Lung (tissue), 11 donors: ENCODE measurements at regions not wholly inside any gene's neighbourhood (a gene's known extent, or its start where the extent isn't known, plus 50 kb on each side); places are given as distances from the start of the nearest gene placed in this dataset.
A peak's percentile ranks its signal among the peaks of the same experiment; 100 is the strongest.

ENCODE experiments used
- ATAC-seq: fragments of 200-7000 bp; cut with Tn5 transposase; one replicate; pipeline ENCODE4 v1.9.1; 2020; ENCODE audit warnings: moderate number of reproducible peaks; ENCODE audit not compliant: insufficient read depth, low FRiP score
- DNase-seq, 3 donors: peaks; one replicate each; pipeline ENCODE4 v3.0.0-alpha.2; 2013 to 2017
- H3K27ac ChIP-seq, 2 donors: one replicate each; pipeline ENCODE4 v1.5.1; 2013; ENCODE audit warnings: mild to moderate bottlenecking in 2 of 2, moderate library complexity in 2 of 2, control low read depth in 1 of 2, inconsistent platforms in 1 of 2, low read depth in 1 of 2, low read length in 1 of 2
- H3K27me3 ChIP-seq, 3 donors: one replicate each; pipeline ENCODE4 v1.5.1; 2013; ENCODE audit warnings: low read length in 2 of 3; ENCODE audit not compliant: control insufficient read depth in 3 of 3, insufficient read depth in 3 of 3
- H3K36me3 ChIP-seq, 4 donors: one replicate each; pipeline ENCODE4 v1.5.1; 2013; ENCODE audit warnings: low read length in 4 of 4, mild to moderate bottlenecking in 1 of 4, moderate library complexity in 1 of 4; ENCODE audit not compliant: control insufficient read depth in 4 of 4, insufficient read depth in 4 of 4
- H3K4me1 ChIP-seq, 5 donors: one replicate each; pipeline ENCODE4 v1.5.1; 2013; ENCODE audit warnings: low read length in 5 of 5, mild to moderate bottlenecking in 2 of 5, moderate library complexity in 1 of 5; ENCODE audit not compliant: control insufficient read depth in 5 of 5, insufficient read depth in 5 of 5
- H3K4me3 ChIP-seq: one replicate; pipeline ENCODE4 v1.5.1; 2013; ENCODE audit warnings: mild to moderate bottlenecking, control low read depth, moderate library complexity
- H3K9ac ChIP-seq, 2 donors: one replicate each; pipeline ENCODE4 v1.5.1; 2013; ENCODE audit warnings: low read length in 2 of 2, control low read depth in 1 of 2; ENCODE audit not compliant: insufficient read depth in 1 of 2
- H3K9me3 ChIP-seq, 4 donors: one replicate each; pipeline ENCODE4 v1.5.1; 2013; ENCODE audit warnings: low read length in 3 of 4, mild to moderate bottlenecking in 1 of 4, moderate library complexity in 1 of 4; ENCODE audit not compliant: control insufficient read depth in 4 of 4, insufficient read depth in 3 of 4
- CTCF ChIP-seq: IDR thresholded peaks from 2 replicates; pipeline ENCODE4 v1.5.1; 2012; ENCODE audit warnings: mild to moderate bottlenecking; ENCODE audit errors: control extremely low read depth, extremely low read depth
- WGBS, 2 donors: extraction: QIAGEN DNeasy Blood & Tissue Kit; methylation state at CpG; one replicate each; pipeline ENCODE4 v1.1.7; 2013; 5-methylcytosine and 5-hydroxymethylcytosine counted together
- donor health status: control.
- donor health status: control.
- donor health status: Bipolar disorder and iron deficiency.
- donor health status: healthy.
- donor health status: DM: yes; HTN: yes; CAD: no.

GRCh38 chr3:23701716-23702597, 103.8 kb upstream of the UBE2E1 start:
- Histone ChIP-seq H3K27me3 (no peaks in the 10 kb centered on the region), H3K4me1 (peaks cover 0 to 8% (median 3%) of the 10 kb centered on the region in 5 donors), H3K4me3 (no peak overlapping the region), H3K9me3 (no peaks in the 10 kb centered on the region), H3K9ac (no peak overlapping the region), H3K27ac (no peak overlapping the region), H3K36me3 (no peaks in the 10 kb centered on the region)
- no peak for ATAC-seq
- no peak for TF ChIP-seq CTCF
- 71 to 72% methylated on average over 9 of the region's 9 CpGs for WGBS, 2 donors
- no peak for DNase-seq

GRCh38 chr3:23704298-23704697, 101.5 kb upstream of the UBE2E1 start:
- H3K9me3 ChIP-seq: no peaks in the 10 kb centered on the region
- H3K27ac ChIP-seq: no peak overlapping the region
- H3K9ac ChIP-seq: no peak overlapping the region
- no peaks in the 10 kb centered on the region for H3K4me1 ChIP-seq
- H3K36me3 ChIP-seq: no peaks in the 10 kb centered on the region
- no peak for TF ChIP-seq CTCF
- no peak overlapping the region for H3K4me3 ChIP-seq
- WGBS, 2 donors: 67 to 71% methylated on average over 5 of the region's 5 CpGs
- ATAC-seq: no peak
- no peaks in the 10 kb centered on the region for H3K27me3 ChIP-seq
- peak in 2 of 3 donors; percentile 60 to 64 for DNase-seq

- WGBS, 2 donors: 66 to 79% methylated on average over 2 of the region's 2 CpGs
- no peak for ATAC-seq
- H3K9ac ChIP-seq: no peak overlapping the region
Observed at GRCh38 chr3:23706111-23706510, 99.6 kb upstream of the UBE2E1 start.

More at GRCh38 chr3:23706111-23706510, 99.6 kb upstream of the UBE2E1 start:
- no peak for TF ChIP-seq CTCF
- no peak overlapping the region for H3K27ac ChIP-seq
- H3K4me1 ChIP-seq: peaks cover 0 to 8% (median 0%) of the 10 kb centered on the region in 5 donors
- H3K9me3 ChIP-seq: no peaks in the 10 kb centered on the region
- peak; percentile 32 to 64 (median 59) for DNase-seq
- no peak overlapping the region for H3K4me3 ChIP-seq
- H3K27me3 ChIP-seq: no peaks in the 10 kb centered on the region
- H3K36me3 ChIP-seq: no peaks in the 10 kb centered on the region
